ENCODE measurements at regions not wholly inside any gene's neighbourhood (a gene's known extent, or its start where the extent isn't known, plus 50 kb on each side); places are given as distances from the start of the nearest gene placed in this dataset.

GRCh38 chr6:93786474-93787330 lies 367.3 kb upstream of the EPHA7 start:
- TF ChIP-seq CTCF (conservative IDR thresholded peaks at IDR 0.05) (no peak), ZFX (IDR thresholded peaks at IDR 0.05) (no peak)
